ENCODE measurements at regions not wholly inside any gene's neighbourhood (a gene's known extent, or its start where the extent isn't known, plus 50 kb on each side); places are given as distances from the start of the nearest gene placed in this dataset.

DNA sequence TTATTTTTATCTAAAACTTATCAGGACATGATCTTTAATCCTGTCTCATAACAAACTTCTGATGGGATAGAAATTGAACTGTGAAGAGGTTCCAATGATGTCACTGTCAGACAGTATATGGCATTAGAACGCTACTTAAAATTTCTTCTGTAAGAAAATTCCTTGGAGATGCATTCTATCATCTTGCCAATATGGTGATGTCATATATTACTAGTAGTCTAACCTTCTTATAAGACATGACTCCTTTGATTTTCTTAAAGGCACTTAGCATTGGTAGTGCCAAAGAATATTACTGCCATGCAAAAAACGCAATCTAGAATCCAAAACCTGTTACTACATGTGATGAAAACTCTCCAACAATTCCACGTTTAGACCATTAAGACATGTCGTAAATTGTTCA is 131.1 kb downstream of the SLC25A46 start:
- TF ChIP-seq, protein P1, sequence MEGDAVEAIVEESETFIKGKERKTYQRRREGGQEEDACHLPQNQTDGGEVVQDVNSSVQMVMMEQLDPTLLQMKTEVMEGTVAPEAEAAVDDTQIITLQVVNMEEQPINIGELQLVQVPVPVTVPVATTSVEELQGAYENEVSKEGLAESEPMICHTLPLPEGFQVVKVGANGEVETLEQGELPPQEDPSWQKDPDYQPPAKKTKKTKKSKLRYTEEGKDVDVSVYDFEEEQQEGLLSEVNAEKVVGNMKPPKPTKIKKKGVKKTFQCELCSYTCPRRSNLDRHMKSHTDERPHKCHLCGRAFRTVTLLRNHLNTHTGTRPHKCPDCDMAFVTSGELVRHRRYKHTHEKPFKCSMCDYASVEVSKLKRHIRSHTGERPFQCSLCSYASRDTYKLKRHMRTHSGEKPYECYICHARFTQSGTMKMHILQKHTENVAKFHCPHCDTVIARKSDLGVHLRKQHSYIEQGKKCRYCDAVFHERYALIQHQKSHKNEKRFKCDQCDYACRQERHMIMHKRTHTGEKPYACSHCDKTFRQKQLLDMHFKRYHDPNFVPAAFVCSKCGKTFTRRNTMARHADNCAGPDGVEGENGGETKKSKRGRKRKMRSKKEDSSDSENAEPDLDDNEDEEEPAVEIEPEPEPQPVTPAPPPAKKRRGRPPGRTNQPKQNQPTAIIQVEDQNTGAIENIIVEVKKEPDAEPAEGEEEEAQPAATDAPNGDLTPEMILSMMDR (conservative IDR thresholded peaks at IDR 0.05) = no peak
- no peak for TF ChIP-seq ZFX (IDR thresholded peaks at IDR 0.05)

Measured in C4-2B (cell line).